B cell (primary cell): ENCODE measurements at regions not wholly inside any gene's neighbourhood (a gene's known extent, or its start where the extent isn't known, plus 50 kb on each side); places are given as distances from the start of the nearest gene placed in this dataset.

Source experiments
- EZH2 ChIP-seq: IDR thresholded peaks from 2 replicates; pipeline ENCODE4 v1.6.1; 2012; ENCODE audit warnings: borderline replicate concordance, low read depth, mild to moderate bottlenecking, moderate library complexity, low read length; ENCODE audit not compliant: insufficient read depth, poor library complexity, severe bottlenecking
- TF ChIP-seq, protein P1 (sequence below): fragments of 200-600 bp; IDR thresholded peaks from one replicate; pipeline ENCODE4 v1.8.0; 2022; ENCODE audit warnings: antibody characterized with exemption, mild to moderate bottlenecking

DNA sequence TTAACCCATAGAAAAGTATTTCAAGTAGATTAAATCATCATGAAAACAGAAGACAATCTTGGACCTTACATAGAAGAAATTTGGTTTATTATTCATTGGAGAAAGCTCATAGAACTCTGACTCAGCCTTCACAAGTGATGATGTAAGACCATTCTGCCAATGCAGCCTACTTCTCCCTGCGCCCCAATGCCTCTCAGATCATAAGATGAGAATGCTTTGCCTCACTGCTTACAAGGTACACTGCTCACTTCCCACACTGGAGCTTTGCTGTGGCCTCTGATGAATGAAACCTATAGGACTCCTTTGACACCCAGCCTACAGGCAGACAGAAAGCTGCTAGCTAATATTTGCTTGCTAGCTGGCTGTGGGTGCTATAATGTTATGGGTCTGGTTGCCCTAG is 569.4 kb upstream of the STEAP1 start:
- TF ChIP-seq, protein P1, sequence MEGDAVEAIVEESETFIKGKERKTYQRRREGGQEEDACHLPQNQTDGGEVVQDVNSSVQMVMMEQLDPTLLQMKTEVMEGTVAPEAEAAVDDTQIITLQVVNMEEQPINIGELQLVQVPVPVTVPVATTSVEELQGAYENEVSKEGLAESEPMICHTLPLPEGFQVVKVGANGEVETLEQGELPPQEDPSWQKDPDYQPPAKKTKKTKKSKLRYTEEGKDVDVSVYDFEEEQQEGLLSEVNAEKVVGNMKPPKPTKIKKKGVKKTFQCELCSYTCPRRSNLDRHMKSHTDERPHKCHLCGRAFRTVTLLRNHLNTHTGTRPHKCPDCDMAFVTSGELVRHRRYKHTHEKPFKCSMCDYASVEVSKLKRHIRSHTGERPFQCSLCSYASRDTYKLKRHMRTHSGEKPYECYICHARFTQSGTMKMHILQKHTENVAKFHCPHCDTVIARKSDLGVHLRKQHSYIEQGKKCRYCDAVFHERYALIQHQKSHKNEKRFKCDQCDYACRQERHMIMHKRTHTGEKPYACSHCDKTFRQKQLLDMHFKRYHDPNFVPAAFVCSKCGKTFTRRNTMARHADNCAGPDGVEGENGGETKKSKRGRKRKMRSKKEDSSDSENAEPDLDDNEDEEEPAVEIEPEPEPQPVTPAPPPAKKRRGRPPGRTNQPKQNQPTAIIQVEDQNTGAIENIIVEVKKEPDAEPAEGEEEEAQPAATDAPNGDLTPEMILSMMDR, result no peak
- no peak for TF ChIP-seq EZH2
